Embryonic facial prominence (tissue), 1 donor: ENCODE measurements at regions not wholly inside any gene's neighbourhood (a gene's known extent, or its start where the extent isn't known, plus 50 kb on each side); places are given as distances from the start of the nearest gene placed in this dataset.
"Not testable (repeated sequence)": the region's sequence is repeated elsewhere in the genome, so short reads cannot be mapped to it uniquely, and the experiment has no call there.

Experiments
- DNase-seq: peaks from one replicate; pipeline ENCODE4 v3.0.0-alpha.2; 2016; ENCODE audit errors: extremely low spot score

DNA sequence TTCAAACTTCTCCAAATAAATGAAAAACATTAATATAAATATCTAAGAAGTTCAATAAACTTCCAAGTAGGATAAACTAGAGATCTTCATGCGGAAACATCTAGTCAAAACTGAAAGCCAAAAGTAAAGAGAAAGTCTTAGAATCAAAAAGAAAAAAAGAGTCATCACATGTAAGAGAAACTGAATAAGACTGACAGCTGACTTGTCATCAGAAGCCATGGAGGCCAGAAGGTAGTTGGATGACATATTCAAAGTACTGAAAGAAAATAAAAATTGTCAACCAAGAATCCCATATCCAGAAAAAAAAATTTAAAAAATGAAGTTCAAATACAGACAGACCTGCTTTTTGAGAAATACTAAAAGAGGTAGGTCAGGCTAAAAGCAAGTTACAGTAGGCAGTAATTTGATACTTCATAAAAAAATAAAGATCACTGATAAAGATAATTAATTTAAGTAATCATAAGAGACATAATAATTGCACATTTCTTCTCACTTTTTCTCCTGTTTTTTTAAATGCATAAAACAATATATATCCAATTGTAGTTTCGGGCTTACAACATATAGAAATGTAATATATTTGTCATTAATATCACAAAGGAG, 327.6 kb upstream of the PCDH9 start:
- no peak for DNase-seq

DNA sequence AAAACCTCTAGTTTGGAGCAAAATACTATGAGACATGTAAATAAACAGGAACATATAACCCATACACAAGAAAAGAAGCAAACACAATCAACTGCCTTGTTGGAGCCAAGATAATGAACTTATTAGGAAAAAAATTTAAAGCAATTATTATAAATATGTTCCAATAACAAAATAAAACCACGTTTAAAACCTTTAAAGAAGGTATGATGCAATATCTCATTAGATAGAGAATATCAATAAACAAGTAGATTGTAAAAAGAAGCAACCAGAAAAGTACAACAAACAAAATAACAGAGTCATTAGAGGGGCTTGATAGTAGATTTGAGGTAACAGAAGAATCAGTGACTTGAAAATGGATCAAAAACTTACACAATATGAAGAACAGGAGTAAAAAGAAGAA, 327.0 kb upstream of the PCDH9 start:
- no peak for DNase-seq

DNA sequence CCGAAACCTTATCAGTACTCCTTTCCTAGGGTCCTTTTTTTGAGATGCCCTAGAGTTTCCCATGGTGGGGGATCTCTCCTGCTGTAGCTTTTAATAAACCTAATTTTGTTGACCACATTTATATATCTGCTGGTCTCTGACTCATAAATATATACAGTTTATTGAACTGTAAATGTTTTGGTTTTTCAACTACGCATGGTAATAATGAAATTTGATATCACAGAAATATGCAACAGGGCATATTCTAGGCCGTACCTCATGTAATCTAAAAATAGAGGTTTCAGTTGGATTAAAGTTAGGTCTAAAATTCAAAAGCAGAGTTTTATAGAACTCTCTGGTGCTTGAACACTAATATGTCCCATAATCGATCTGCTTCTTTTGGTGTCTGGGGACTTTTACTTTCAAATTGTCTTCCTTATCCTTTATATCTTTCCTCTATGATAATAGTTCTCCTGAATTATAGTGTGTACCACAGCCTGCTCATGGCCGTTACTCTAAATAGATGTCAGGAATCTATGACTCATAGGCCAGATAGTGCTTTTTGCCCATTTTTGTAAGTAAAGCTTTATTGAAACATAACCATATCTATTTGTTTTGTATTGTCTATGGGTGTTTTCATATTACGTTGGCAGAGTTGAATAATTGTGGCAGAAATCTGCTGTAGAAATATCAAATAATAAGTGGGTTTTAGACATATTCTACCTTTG, 324.8 kb upstream of the PCDH9 start:
- no peak for DNase-seq

DNA sequence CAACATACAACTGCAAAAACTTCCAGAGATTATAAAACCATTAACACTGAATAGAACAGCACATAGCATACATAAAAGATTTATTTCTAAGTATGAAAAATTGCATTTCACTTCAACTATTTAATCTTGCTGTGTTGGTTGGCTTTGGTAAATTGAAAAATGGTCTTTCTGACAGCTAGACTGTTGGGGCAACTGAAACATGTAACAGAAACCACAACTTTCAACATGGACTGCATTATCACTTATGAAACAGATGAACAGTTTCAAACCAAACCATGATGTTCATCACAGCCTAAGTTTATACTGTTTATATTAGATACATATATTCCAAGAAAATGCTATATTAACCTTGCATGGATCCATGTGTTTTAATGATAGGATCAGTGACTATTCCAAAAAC, 324.1 kb upstream of the PCDH9 start:
- no peak for DNase-seq

DNA sequence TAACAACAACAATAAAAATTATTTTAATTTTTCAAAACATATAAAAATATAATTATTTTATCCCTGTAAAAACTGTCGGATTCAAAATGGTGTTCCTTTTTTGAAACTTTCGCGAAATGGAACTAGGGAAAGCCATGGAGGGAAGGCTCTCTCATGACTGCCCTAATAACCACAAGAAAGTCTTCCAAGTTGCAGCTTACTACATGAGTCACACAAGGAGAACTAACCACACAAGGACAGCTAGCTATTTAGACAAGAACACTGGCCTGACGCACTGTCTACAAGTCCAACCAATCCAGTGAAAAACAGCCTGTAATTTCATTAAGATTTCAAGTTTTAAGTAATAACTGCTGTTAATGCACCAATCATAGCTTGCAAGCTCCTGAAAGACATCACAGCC, 319.2 kb upstream of the PCDH9 start:
- no peak for DNase-seq

DNA sequence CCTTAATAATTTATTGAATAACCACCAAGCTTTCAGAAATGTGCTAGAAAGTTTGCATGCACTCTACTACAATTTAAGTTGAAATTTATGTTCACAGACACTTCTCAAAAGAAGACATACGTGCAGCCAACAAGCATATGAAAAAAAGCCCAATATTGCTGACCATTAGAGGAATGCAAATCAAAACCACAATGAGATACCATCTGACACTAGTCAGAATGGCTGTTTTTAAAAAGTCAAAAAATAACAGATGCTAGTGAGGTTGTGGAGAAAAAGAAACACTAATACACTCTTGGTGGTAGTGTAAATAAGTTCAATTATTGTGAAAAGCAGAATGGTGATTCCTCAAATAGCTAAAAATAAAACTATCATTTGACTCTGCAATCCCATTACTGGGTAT, 308.8 kb upstream of the PCDH9 start:
- no peak for DNase-seq

DNA sequence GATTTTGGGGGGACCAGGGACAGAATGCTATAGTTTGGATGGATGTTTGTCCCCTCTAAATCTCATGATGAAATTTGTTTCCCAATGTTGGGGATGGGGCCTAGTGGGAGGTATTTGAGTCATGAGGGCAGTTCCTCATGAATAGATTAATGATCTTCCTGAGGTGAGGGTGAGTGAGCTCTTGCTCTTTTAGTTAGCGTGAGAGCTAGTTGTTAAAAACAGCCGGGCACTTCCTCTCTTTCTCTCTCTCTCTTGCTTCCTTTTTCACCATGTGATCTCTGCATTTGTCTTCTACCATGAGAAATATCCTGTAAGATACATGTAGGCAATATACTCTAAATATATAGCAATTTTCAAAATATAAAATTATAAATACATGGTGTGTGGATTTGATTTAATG, 290.8 kb upstream of the PCDH9 start:
- DNase-seq, result no peak

DNA sequence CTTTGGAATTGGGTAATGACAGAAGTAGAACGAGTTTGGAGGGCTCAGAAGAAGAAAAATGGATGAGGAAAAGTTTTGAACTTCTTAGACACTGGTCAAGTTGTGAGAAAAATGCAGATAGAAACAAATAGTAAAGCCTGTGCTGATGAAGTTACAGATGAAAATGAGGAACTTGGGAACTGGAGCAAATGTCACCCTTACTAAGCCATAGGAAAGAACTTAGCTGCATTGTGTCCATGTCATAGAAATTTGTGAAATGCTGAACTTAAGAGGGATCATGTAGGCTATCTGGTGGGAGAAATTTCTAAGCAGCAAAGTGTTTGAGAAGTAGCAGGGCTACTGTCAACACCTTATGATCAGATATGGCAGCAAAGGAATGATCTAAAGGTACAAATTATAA, 289.2 kb upstream of the PCDH9 start:
- no peak for DNase-seq

DNA sequence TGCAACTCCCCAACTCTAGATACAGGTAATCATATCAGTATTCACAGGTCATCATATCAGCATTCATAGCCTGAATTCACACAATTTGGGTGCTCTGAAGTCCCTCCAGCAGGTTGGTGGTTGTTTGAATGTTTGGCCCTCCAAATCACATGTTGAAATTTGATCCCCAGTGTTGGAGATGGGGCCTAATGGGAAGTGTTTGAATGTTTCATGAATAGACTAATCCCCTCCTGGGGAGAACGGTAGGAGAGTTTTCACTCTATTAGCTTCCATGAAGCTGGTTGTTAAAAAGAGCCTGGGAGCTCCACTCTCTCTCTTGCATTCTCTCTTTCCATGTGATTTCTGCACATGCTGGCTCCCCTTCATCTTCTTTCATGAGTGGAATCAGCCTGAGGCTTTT, 288.6 kb upstream of the PCDH9 start:
- DNase-seq, result no peak

DNA sequence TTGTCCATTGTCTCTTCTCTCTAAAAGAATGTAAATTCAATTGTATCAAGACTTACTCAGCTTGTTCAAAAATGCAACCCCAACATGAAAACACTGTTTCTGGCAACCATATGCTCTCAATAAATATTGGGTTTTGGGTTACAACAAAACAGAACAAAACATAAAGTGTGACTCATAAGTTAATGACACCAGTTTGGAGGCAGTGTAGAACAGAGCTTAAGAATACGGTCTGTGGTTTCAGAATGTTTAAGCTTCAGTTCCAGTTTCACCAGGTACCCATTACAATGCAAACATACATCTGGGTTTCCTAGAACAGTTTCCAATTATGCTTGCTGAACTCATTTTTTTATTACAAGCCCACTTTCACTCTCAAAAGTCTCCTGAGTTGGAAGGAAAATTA, 285.8 kb upstream of the PCDH9 start:
- DNase-seq, result no peak

DNA sequence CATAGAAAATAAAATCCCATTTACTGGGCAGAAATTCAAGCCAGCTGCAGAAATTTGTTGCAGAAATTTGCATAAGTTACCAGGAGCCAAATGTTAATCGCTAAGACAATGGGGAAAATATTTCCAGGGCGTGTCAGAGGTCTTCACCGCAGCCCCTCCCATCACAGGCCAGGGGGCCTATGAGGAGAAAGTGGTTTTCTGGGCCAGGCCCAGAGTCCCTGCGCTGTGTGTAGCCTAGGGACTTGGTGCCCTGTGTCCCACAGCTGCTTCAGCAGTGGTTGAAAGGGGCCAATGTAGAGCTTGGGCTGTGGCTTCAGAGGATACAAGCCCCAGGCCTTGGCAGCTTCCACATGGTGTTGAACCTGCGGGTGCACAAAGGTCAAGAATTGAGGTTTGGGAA, 278.9 kb upstream of the PCDH9 start:
- no peak for DNase-seq

DNA sequence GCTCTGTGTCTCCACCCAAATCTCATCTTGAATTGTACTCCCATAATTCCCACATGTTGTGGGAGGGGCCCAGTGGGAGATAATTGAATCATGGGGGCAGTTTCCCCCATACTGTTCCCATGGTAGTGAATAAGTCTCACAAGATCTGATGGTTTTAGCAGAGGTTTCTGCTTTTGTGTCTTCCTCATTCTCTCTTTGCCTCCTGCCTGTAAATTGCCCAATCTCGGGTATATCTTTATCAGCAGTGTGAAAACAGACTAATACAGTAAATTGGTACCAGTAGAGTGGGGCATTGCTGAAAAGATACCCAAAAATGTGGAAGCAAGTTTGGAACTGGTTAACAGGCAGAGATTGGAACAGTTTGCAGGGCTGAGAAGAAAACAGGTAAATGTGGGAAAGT, 278.1 kb upstream of the PCDH9 start:
- not testable (repeated sequence) for DNase-seq

DNA sequence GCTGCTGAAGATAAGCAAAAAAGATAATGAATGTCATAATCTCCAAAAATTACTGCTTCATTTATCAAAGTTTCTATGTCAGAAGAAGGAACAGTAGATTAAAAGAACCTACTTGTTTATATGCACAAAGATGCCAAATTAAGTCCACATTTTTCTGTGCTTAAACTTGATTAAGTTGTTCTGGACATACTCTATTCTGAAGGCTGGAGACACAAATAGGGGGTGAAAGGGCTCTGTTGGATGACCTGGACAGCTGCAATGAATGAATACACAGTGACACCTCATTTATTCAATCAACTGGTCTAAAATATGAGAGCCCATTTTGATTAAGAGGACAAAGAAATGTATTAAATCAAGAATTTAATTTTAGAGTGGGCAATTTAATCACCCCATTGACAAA, 276.3 kb upstream of the PCDH9 start:
- no peak for DNase-seq

DNA sequence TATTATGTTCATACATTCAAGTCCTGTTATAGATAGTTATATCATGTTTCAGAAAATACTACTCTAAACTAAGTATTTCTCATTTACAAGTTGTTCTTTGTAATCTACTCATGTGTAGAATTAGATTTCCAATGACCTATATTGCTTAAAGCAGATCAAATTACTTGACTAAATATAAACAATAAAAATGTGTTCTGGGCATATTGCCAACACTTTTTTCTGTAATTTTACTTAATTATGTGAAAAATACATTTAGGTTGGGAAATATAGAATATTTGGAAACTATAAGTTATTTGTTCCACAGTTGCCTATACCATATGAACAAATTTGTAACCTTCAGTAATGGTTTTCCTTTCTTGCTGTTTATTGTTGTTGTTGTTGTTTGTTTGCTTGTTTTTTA, 275.2 kb upstream of the PCDH9 start:
- DNase-seq, result no peak

DNA sequence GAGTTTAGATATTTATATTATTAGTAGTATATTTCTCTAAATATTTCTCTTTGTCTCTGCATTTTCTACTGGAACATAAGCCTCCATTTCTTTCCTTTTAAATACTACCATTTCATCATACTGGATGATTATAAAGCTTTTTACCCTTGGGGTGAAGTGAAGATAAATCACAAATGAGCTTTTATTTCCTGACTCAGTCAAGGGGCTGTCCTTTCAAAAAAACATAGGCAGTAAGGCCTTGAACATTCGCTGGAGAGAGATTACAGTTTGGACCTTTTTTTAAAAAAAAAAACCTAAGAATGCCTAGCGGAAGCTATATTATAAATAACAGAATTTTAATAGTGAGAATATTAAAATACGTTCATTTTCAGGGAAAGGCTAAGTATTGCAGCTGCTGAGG, 268.8 kb upstream of the PCDH9 start:
- DNase-seq, result no peak

DNA sequence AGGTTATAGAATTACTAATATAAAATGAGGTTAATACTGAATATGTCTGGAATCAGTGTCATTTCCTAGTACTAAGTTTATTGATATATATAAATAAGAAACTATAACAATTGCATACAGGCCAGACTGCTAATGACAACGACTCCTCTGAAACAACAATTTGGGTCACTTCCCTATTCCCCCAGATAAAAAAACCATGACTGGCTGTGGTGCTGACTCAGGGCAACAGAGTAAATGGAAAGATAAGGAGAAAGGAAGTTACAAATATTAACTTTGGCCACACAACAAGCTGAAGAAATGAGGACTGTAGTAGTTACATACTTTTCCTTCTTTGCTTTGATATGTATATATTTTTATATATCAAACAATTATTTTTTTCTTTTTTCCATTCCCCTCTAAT, 263.7 kb upstream of the PCDH9 start:
- DNase-seq, result no peak

DNA sequence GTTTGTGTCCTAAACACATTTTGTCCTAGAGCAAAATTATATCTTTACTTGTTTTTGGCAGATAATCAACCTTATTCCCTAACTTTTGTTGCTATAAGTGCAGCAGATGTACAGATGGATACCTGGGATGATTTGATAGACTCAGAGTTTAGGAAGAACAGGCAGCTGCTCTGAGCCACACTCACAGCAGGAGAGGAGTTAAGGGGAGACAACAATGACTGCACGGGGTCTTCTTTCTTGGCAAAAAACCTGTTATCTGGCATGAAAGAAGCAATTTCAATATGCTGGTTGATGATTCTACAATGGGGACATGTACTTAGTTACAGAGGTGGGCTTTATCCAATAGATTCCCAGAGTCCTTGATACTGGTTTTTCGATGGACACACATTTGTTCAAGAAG, 258.9 kb upstream of the PCDH9 start:
- DNase-seq, result no peak

DNA sequence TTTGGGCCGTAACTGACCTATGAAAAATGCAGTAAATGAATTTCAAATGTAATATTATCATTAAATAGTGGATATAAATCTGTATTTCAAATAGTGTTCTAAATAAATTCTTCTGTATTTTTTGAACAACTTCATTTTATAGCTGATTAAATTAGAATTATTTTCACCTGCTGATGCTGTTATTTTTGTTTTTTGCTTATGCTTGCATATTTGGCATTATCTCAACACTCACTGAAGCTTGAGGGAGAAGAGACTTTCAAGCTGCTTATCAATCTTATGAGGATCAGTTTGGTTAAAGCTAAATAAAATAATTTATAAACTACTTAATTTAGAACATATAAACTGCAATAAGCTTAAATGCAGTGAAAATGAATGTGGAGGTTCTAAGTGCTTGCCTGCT, 251.3 kb upstream of the PCDH9 start:
- no peak for DNase-seq

DNA sequence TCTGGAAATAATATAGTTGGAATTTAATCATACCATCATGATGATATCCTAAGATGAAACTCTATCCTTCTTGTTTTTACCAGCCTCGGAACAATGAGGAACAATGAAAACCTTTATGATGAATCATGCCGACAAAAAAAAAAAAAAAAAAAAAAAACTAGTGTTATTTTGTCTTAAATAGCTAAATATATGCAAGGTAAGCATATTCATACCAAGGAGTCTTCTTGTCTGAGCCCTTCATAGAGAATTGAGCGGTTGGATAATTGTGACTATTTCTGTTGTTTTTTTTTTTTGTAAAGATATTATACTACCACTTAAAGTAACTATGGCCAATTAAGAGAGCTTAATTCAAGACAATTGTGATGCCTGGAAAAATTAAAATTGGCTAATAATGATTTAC, 244.0 kb upstream of the PCDH9 start:
- no peak for DNase-seq

DNA sequence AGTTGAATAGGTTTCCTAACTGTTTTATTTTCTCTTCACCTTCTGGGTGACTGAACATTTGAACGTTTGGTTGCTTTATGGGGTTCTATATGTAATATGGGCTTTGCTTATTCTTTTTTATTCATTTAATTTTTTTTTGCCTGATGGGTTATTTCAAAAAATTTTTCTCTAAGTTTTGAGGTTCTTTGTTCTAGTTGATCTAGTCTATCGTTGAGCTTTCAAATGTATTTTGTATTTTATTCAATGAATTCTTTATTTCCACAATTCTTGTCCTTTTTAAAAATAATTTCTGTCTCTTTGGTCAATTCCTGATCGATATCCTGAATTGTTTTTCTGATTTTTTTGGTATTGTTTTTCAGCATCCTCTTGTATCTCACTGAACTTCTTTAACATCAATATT, 239.5 kb upstream of the PCDH9 start:
- no peak for DNase-seq

DNA sequence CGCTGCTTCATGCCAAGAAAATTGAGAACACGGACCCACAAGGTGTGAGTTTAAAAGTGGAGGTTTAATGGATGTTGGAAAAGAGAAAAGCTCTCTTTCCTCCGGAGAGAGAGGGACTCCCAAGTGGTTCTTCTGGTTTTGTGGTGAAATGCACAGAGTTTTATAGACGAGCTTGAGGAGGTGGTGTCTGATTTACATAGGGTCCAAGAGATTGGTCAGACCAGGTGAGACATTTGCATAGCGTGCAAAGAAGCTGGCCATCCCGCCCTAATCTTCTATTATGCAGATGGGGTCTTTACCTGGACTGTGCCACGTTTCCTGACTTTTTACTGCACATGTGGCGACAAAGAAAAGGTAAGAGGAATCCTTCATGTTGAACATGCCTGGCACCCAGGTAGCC, 236.4 kb upstream of the PCDH9 start:
- no peak for DNase-seq

DNA sequence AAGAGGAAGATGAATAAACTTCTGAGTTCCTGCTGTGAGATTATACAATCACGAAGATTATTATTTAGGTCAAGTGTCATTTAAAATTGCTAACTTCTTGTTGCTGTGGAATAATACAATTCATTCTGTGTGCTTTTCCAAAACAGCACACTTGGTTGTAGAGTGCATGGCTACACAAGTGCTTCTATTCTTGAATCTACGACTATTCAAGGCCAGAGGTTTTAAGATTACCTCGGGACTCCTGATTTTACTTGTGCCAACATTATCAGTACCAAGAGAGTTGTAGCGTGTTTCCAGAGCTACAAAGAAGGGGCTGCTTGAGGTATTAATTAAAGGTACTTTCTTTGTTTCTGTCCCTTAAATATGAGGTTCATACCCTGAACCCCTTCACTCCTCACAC, 234.0 kb upstream of the PCDH9 start:
- DNase-seq, result no peak

DNA sequence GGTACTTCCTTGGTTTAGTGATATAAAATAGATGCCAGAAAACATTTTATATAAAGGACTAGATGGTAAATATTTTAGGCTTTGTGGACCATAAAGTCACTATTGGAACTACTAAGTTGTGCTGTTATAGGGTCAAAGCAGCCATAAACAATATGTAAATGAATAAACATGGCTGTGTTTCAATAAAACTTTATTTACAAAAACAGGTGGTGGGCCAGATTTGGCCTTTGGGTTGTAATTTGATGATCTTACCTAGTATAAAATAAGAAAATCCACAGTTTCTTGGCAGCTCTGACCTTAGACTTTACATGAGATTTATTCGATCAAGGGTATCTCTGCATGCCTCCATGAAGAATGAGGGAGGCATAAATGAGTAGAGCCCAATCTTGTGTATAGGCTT, 232.0 kb upstream of the PCDH9 start:
- DNase-seq, result no peak

DNA sequence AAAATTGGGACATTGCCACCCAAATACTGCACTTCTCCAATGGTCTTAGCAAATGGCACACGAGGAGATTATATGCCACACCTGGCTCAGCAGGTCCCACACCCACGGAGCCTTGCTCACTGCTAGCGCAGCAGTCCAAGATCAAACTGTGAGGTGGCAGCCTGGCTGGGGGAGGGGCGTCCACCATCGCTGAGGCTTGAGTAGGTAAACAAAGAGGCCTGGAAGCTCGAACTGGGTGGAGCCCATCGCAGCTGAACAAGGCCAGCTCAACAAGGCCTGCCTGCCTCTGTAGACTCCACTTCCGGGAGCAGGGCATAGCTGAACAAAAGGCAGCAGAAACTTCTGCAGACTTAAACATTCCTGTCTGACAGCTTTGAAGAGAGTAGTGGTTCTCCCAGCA, 222.4 kb upstream of the PCDH9 start:
- not testable (repeated sequence) for DNase-seq
